ENCODE measurements at regions not wholly inside any gene's neighbourhood (a gene's known extent, or its start where the extent isn't known, plus 50 kb on each side); places are given as distances from the start of the nearest gene placed in this dataset.
"Not testable (repeated sequence)": the region's sequence is repeated elsewhere in the genome, so short reads cannot be mapped to it uniquely, and the experiment has no call there.

- no peak overlapping the region for H3K27ac ChIP-seq
- TF ChIP-seq CTCF (IDR thresholded peaks at IDR 0.05) (no peak), POLR2A (IDR thresholded peaks at IDR 0.05) (no peak), POLR2AphosphoS5 (IDR thresholded peaks at IDR 0.05; ENCODE audit: insufficient read depth in 1 of 2, low read depth in 1 of 2) (no peak)
- intact Hi-C loops (cut with DNase I): no loop called here
- no peaks in the 10 kb centered on the region for H3K36me3 ChIP-seq
- DNase-seq (ENCODE audit: extremely low spot score in 2 of 2): no peak
- H3K4me1 ChIP-seq: no peaks in the 10 kb centered on the region
- no peaks in the 10 kb centered on the region for H3K27me3 ChIP-seq
- no peaks in the 10 kb centered on the region for H3K9me3 ChIP-seq
- H3K4me3 ChIP-seq: no peak overlapping the region
Measured at GRCh38 chr10:7042000-7042399, 368.8 kb downstream of the SFMBT2 start.

GRCh38 chr10:7040681-7041080 is 370.2 kb downstream of the SFMBT2 start:
- H3K36me3 ChIP-seq: no peaks in the 10 kb centered on the region
- H3K27me3 ChIP-seq: no peaks in the 10 kb centered on the region
- DNase-seq (ENCODE audit: extremely low spot score in 2 of 2): no peak
- no peak overlapping the region for H3K27ac ChIP-seq
- no peak for TF ChIP-seq POLR2A (IDR thresholded peaks at IDR 0.05)
- TF ChIP-seq POLR2AphosphoS5 (IDR thresholded peaks at IDR 0.05; ENCODE audit: insufficient read depth in 1 of 2, low read depth in 1 of 2): no peak
- no peak for TF ChIP-seq CTCF (IDR thresholded peaks at IDR 0.05)
- no peaks in the 10 kb centered on the region for H3K4me1 ChIP-seq
- intact Hi-C loops (cut with DNase I): no loop called here
- H3K9me3 ChIP-seq: no peaks in the 10 kb centered on the region
- no peak overlapping the region for H3K4me3 ChIP-seq

- TF ChIP-seq CTCF (IDR thresholded peaks at IDR 0.05) (no peak), POLR2A (IDR thresholded peaks at IDR 0.05) (no peak), POLR2AphosphoS5 (IDR thresholded peaks at IDR 0.05; ENCODE audit: insufficient read depth in 1 of 2, low read depth in 1 of 2) (no peak)
Measured at GRCh38 chr10:7039859-7040258, 371.0 kb downstream of the SFMBT2 start.

GRCh38 chr10:7038416-7038815 is 372.4 kb downstream of the SFMBT2 start:
- Histone ChIP-seq H3K27ac (no peak overlapping the region), H3K9me3 (no peaks in the 10 kb centered on the region), H3K27me3 (no peaks in the 10 kb centered on the region), H3K36me3 (no peaks in the 10 kb centered on the region), H3K4me1 (no peaks in the 10 kb centered on the region), H3K4me3 (no peak overlapping the region)
- no peak for DNase-seq (ENCODE audit: extremely low spot score in 2 of 2)
- TF ChIP-seq POLR2AphosphoS5 (IDR thresholded peaks at IDR 0.05; ENCODE audit: insufficient read depth in 1 of 2, low read depth in 1 of 2) (no peak), POLR2A (IDR thresholded peaks at IDR 0.05) (no peak), CTCF (IDR thresholded peaks at IDR 0.05) (no peak)
- intact Hi-C loops (cut with DNase I): no loop called here

More at GRCh38 chr10:7039859-7040258, 371.0 kb downstream of the SFMBT2 start:
- H3K9me3 ChIP-seq: no peaks in the 10 kb centered on the region
- H3K36me3 ChIP-seq: no peaks in the 10 kb centered on the region
- DNase-seq (ENCODE audit: extremely low spot score in 2 of 2): no peak
- no peak overlapping the region for H3K4me3 ChIP-seq
- intact Hi-C loops (cut with DNase I): no loop called here
- H3K27me3 ChIP-seq: no peaks in the 10 kb centered on the region
- no peak overlapping the region for H3K27ac ChIP-seq
- no peaks in the 10 kb centered on the region for H3K4me1 ChIP-seq

- H3K36me3 ChIP-seq; H3K4me3 ChIP-seq; H3K9me3 ChIP-seq; DNase-seq (ENCODE audit: extremely low spot score in 2 of 2); H3K4me1 ChIP-seq; intact Hi-C loops (cut with DNase I); H3K27me3 ChIP-seq; H3K27ac ChIP-seq: not testable (repeated sequence)
Measured at GRCh38 chr10:7037434-7037833, 373.4 kb downstream of the SFMBT2 start.

- no peaks in the 10 kb centered on the region for H3K36me3 ChIP-seq
- no peak for DNase-seq (ENCODE audit: extremely low spot score in 2 of 2)
- no peaks in the 10 kb centered on the region for H3K9me3 ChIP-seq
- no peaks in the 10 kb centered on the region for H3K4me1 ChIP-seq
- no peaks in the 10 kb centered on the region for H3K27me3 ChIP-seq
- no peak overlapping the region for H3K4me3 ChIP-seq
- H3K27ac ChIP-seq: no peak overlapping the region
- intact Hi-C loops (cut with DNase I): no loop called here
- TF ChIP-seq POLR2AphosphoS5 (IDR thresholded peaks at IDR 0.05; ENCODE audit: insufficient read depth in 1 of 2, low read depth in 1 of 2) (no peak), CTCF (IDR thresholded peaks at IDR 0.05) (no peak), POLR2A (IDR thresholded peaks at IDR 0.05) (no peak)
Measured at GRCh38 chr10:7036951-7037350, 373.9 kb downstream of the SFMBT2 start.

All from vagina (tissue), 2 donors.